Esophagus squamous epithelium (tissue), 5 donors: ENCODE measurements at regions not wholly inside any gene's neighbourhood (a gene's known extent, or its start where the extent isn't known, plus 50 kb on each side); places are given as distances from the start of the nearest gene placed in this dataset.

Experiments used
- DNase-seq: peaks from one replicate; lab custom pipeline; 2025; lab: John Stamatoyannopoulos, UW
- H3K27ac ChIP-seq, 4 donors: fragments of 200-600 bp; sonication (generic); one replicate each; pipeline ENCODE4 v1.5.1; 2016 to 2019; ENCODE audit warnings: mild to moderate bottlenecking in 1 of 4
- H3K27me3 ChIP-seq, 4 donors: fragments of 200-600 bp; sonication (generic); 1 replicate in 3 of 4; 2 replicates in 1 of 4; pipeline versions ENCODE4 v1.5.1 to v1.6.0; 2017 to 2021; ENCODE audit warnings: antibody characterized with exemption in 1 of 4
- H3K36me3 ChIP-seq, 3 donors: fragments of 200-600 bp; sonication (generic); one replicate each; pipeline ENCODE4 v1.5.1; 2016 to 2019
- H3K4me1 ChIP-seq, 3 donors: fragments of 200-600 bp; sonication (generic); one replicate each; pipeline ENCODE4 v1.5.1; 2017 to 2019
- H3K4me3 ChIP-seq, 4 donors: fragments of 200-600 bp; sonication (generic); 1 replicate in 3 of 4; 2 replicates in 1 of 4; pipeline ENCODE4 v1.5.1; 2016 to 2019; ENCODE audit warnings: mild to moderate bottlenecking in 2 of 4, moderate library complexity in 1 of 4
- H3K9me3 ChIP-seq, 3 donors: fragments of 200-600 bp; sonication (generic); one replicate each; pipeline ENCODE4 v1.5.1; 2016 to 2019
- POLR2A ChIP-seq, 4 donors: fragments of 450-650 bp; IDR thresholded peaks; one replicate each; pipeline ENCODE4 v1.6.1; 2017; ENCODE audit warnings: antibody characterized with exemption in 4 of 4, mild to moderate bottlenecking in 4 of 4, moderate library complexity in 3 of 4
- WGBS, 2 donors: methylation state at CpG; one replicate each; pipeline ENCODE4 v1.1.5; 2018; 5-methylcytosine and 5-hydroxymethylcytosine counted together
- intact Hi-C: fragments of 100-400 bp; cut with DNase I; formaldehyde crosslinking; loops from one replicate; pipeline ENCODE4 v1.15.0; 2022
- TF ChIP-seq, protein P1 (sequence below), 6 experiments: fragments of 450-650 bp in 4 of 6; fragments of 200-600 bp in 2 of 6; sonication (generic) in 2 of 6; IDR thresholded peaks; one replicate each; pipeline ENCODE4 v1.5.1; 2016 to 2019; ENCODE audit warnings: antibody characterized with exemption in 6 of 6, mild to moderate bottlenecking in 4 of 6, moderate library complexity in 4 of 6
- donor health status: DM: yes; HTN: yes; CAD: no.

DNA sequence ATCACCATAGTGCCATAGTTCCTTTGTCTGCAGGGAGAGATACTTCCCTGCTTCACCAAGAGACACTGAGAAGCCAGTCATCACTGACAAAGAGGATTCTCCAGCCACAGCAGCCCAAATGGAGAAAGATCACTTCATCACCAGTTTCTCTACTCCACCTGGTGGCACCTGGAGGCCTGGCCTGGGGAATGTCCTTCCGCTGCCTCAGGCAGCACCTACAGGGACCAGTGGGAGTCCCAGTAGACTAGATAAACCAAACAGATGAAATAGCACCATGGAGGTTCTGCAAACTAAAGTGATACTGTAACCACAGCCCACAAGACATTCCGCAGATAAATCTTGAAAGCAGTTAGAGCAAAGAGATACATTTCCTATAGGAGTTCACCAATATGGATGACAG lies 266.5 kb downstream of the C6orf118 start:
- no peak for DNase-seq
- no peak for TF ChIP-seq POLR2A (IDR thresholded peaks at IDR 0.05)
- TF ChIP-seq, protein P1, sequence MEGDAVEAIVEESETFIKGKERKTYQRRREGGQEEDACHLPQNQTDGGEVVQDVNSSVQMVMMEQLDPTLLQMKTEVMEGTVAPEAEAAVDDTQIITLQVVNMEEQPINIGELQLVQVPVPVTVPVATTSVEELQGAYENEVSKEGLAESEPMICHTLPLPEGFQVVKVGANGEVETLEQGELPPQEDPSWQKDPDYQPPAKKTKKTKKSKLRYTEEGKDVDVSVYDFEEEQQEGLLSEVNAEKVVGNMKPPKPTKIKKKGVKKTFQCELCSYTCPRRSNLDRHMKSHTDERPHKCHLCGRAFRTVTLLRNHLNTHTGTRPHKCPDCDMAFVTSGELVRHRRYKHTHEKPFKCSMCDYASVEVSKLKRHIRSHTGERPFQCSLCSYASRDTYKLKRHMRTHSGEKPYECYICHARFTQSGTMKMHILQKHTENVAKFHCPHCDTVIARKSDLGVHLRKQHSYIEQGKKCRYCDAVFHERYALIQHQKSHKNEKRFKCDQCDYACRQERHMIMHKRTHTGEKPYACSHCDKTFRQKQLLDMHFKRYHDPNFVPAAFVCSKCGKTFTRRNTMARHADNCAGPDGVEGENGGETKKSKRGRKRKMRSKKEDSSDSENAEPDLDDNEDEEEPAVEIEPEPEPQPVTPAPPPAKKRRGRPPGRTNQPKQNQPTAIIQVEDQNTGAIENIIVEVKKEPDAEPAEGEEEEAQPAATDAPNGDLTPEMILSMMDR (IDR thresholded peaks at IDR 0.05): no peak
- Histone ChIP-seq H3K4me1 (no peaks in the 10 kb centered on the region), H3K27me3 (no peaks in the 10 kb centered on the region), H3K4me3 (no peak overlapping the region), H3K36me3 (no peaks in the 10 kb centered on the region), H3K27ac (no peak overlapping the region), H3K9me3 (peaks cover 0 to 6% (median 0%) of the 10 kb centered on the region in 3 donors)
- WGBS, 2 donors: 91 to 100% methylated on average over 2 of the region's 2 CpGs
- intact Hi-C loops: no loop called here

DNA sequence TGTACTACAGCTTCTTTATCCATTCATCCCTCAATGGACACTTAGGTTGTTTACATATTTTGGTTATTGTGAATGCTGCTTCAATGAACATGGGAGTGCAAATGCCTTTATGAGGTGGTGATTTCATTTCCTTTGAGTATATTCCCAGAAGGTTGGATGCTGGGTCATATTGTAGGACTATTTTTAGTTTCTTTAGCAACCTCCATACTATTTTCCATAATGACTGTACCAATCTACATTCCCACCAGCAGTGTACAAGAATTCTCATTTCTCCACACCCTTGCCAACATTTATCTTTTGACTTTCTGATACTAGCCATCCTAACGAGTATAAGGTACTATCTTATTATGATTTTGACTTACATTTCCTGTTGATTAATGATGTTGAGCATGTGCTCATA lies 269.0 kb downstream of the C6orf118 start:
- WGBS, 2 donors: 44 to 50% methylated on average over 1 of the region's 1 CpG

DNA sequence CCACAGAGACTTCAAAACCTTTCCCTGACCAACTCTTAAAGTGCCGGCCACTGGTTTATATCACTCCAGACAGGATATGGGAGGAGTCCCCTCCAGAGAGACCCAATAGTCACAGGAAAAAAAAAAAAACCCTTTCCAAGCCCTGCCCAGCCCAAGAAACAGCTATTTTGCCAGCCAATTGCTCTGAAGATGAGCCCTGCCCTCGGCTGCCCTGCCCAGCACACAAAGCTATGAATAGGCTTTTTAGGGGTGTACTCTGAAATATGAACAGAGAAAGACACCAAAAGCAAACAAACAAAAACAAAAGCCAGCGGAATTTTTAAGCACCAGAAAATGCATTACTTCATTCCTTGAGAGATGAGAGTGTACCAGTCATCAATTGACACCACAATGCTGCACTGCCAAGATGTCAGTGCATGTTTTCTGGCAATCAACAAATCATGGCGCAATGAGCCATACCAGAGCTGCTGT lies 275.1 kb downstream of the C6orf118 start:
- 43% methylated on average over 4 of the region's 4 CpGs for WGBS, 2 donors
- H3K4me1 ChIP-seq: no peaks in the 10 kb centered on the region
- no peak for TF ChIP-seq POLR2A (IDR thresholded peaks at IDR 0.05)
- TF ChIP-seq, protein P1 (IDR thresholded peaks at IDR 0.05): no peak
- DNase-seq: no peak
- no peak overlapping the region for H3K27ac ChIP-seq
- peaks cover 0 to 10% (median 0%) of the 10 kb centered on the region in 3 donors for H3K9me3 ChIP-seq
- no peak overlapping the region for H3K4me3 ChIP-seq
- no peaks in the 10 kb centered on the region for H3K36me3 ChIP-seq
- no peaks in the 10 kb centered on the region for H3K27me3 ChIP-seq
- intact Hi-C loops: no loop called here

More for the DNA sequence above, 269.0 kb downstream of the C6orf118 start:
- DNase-seq: no peak
- H3K36me3 ChIP-seq: no peaks in the 10 kb centered on the region
- no peak overlapping the region for H3K27ac ChIP-seq
- intact Hi-C loops: no loop called here
- TF ChIP-seq, protein P1 (IDR thresholded peaks at IDR 0.05): no peak
- no peak for TF ChIP-seq POLR2A (IDR thresholded peaks at IDR 0.05)
- no peaks in the 10 kb centered on the region for H3K4me1 ChIP-seq
- H3K27me3 ChIP-seq: no peaks in the 10 kb centered on the region
- H3K9me3 ChIP-seq: peaks cover 0 to 6% (median 0%) of the 10 kb centered on the region in 3 donors
- no peak overlapping the region for H3K4me3 ChIP-seq

DNA sequence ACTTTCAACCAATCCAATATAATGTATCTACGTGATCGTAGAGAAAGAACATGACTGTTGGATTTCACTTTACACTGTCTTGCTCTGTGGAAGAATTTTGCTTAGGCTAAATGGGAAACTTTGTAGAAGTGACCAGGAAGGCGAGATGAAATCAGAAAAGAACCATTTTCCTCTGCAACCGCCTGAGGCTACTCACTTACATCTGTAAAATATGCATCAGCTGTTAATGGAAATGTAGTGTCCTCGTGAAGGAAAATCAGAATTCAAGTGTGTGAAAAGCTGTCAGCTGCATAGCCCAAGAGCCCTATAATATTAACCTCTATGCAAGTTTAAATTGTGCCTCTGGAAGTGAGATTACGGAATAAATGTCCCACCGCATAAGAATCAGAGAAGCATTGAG lies 277.9 kb downstream of the C6orf118 start:
- intact Hi-C loops: no loop called here
- no peak for DNase-seq
- Histone ChIP-seq H3K4me1 (no peaks in the 10 kb centered on the region), H3K9me3 (peaks cover 0 to 10% (median 0%) of the 10 kb centered on the region in 3 donors), H3K36me3 (no peaks in the 10 kb centered on the region), H3K27me3 (no peaks in the 10 kb centered on the region), H3K27ac (no peak overlapping the region), H3K4me3 (no peak overlapping the region)
- TF ChIP-seq POLR2A (IDR thresholded peaks at IDR 0.05): no peak
- TF ChIP-seq, protein P1 (IDR thresholded peaks at IDR 0.05): no peak
- 68 to 69% methylated on average over 7 of the region's 7 CpGs for WGBS, 2 donors

DNA sequence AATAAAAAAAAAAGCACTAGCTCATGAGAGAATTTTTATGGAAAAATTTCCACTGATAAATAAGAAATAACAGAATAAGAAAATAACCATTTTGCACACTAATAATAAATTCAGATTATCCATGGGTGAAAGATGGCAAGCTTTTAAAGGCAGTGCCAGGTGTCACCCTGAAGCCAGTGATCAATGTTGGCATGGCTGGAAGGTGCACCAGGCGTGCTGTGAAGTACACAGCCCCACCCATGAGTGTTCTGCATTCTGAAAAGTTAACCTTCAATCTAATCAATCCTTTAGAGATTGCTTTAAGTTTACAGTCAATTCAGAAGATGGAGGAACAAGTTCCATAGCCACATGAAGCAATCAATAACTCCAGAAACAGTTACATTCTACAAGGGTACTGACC lies 284.4 kb downstream of the C6orf118 start:
- WGBS, 2 donors: 20 to 63% methylated on average over 1 of the region's 1 CpG
- DNase-seq: no peak
- Histone ChIP-seq H3K4me1 (no peaks in the 10 kb centered on the region), H3K27me3 (no peaks in the 10 kb centered on the region), H3K9me3 (no peaks in the 10 kb centered on the region), H3K27ac (no peak overlapping the region), H3K36me3 (no peaks in the 10 kb centered on the region), H3K4me3 (no peak overlapping the region)
- intact Hi-C loops: no loop called here
- TF ChIP-seq, protein P1 (IDR thresholded peaks at IDR 0.05): no peak
- no peak for TF ChIP-seq POLR2A (IDR thresholded peaks at IDR 0.05)
